H1 (cell line): ENCODE measurements at regions not wholly inside any gene's neighbourhood (a gene's known extent, or its start where the extent isn't known, plus 50 kb on each side); places are given as distances from the start of the nearest gene placed in this dataset.

ENCODE experiments used
- CTCF ChIA-PET: fragments of 300-600 bp; sonication (Branson Sonifier 250); formaldehyde crosslinking; loops from one replicate; lab custom pipeline; 2021; ENCODE audit not compliant: partially characterized antibody; lab: Charles Lee
- POLR2A ChIA-PET: fragments of 300-600 bp; sonication (Branson Sonifier 250); formaldehyde crosslinking; loops from one replicate; lab custom pipeline; 2021; ENCODE audit warnings: inconsistent platforms; ENCODE audit not compliant: partially characterized antibody; lab: Charles Lee
- DNase-seq, 2 experiments: peaks; one replicate each; pipeline versions ENCODE4 v3.0.0 to v3.0.0-alpha.2; 2010 to 2022; ENCODE audit warnings: low spot score in 2 of 2, low read depth in 1 of 2, mixed read lengths in 1 of 2
- FAIRE-seq: peaks from 2 replicates; lab custom pipeline; 2011; peaks lifted over from hg19 to GRCh38; lab: Jason Lieb, UNC
- H2AFZ ChIP-seq: 2 replicates; pipeline ENCODE4 v1.8.1; 2012; ENCODE audit warnings: low read length, inconsistent platforms
- H2AK5ac ChIP-seq: 2 replicates; pipeline ENCODE4 v1.6.1; 2013; ENCODE audit warnings: low read depth, low read length
- H2BK120ac ChIP-seq: replicated peaks from 2 replicates; pipeline ENCODE3; 2013; ENCODE audit warnings: low read depth, low read length, inconsistent platforms
- H2BK12ac ChIP-seq: 2 replicates; pipeline ENCODE4 v1.6.1; 2013; ENCODE audit warnings: low read depth, low read length
- H2BK15ac ChIP-seq: 2 replicates; pipeline ENCODE4 v1.6.1; 2013; ENCODE audit warnings: low read length
- H2BK20ac ChIP-seq: 2 replicates; pipeline ENCODE4 v1.6.1; 2013; ENCODE audit warnings: low read length
- H2BK5ac ChIP-seq: 2 replicates; pipeline ENCODE4 v1.6.1; 2013; ENCODE audit warnings: low read depth, low read length
- H3K14ac ChIP-seq: 2 replicates; pipeline ENCODE4 v1.6.1; 2013; ENCODE audit warnings: inconsistent platforms; ENCODE audit not compliant: insufficient read length
- H3K18ac ChIP-seq: 2 replicates; pipeline ENCODE4 v1.6.1; 2013; ENCODE audit warnings: low read length; ENCODE audit errors: extremely low read depth
- H3K23ac ChIP-seq: 2 replicates; pipeline ENCODE4 v1.6.1; 2013; ENCODE audit warnings: inconsistent platforms; ENCODE audit not compliant: insufficient read length
- H3K23me2 ChIP-seq: 2 replicates; pipeline ENCODE4 v1.6.1; 2013; ENCODE audit warnings: low read depth, low read length
- H3K27ac ChIP-seq: 2 replicates; pipeline ENCODE4 v1.6.1; 2011; ENCODE audit warnings: low read depth, low read length, inconsistent platforms
- H3K27me3 ChIP-seq, 4 experiments: replicated peaks in 1 of 4; 1 replicate in 1 of 4; 2 replicates in 3 of 4; pipeline versions ENCODE4 v1.6.1 to v1.8.1; 2011 to 2013; ENCODE audit warnings: low read length in 3 of 4, mild to moderate bottlenecking in 3 of 4, inconsistent platforms in 2 of 4, mixed read lengths in 2 of 4, moderate library complexity in 1 of 4; ENCODE audit not compliant: control insufficient read depth in 3 of 4, insufficient read depth in 3 of 4; ENCODE audit errors: extremely low read depth in 1 of 4
- H3K36me3 ChIP-seq, 4 experiments: 2 replicates each; pipeline versions ENCODE4 v1.6.1 to v1.8.1; 2011 to 2013; ENCODE audit warnings: mild to moderate bottlenecking in 4 of 4, low read length in 3 of 4, moderate library complexity in 2 of 4, control low read depth in 1 of 4, inconsistent platforms in 1 of 4; ENCODE audit not compliant: insufficient read depth in 4 of 4, control insufficient read depth in 2 of 4
- H3K4ac ChIP-seq: replicated peaks from 2 replicates; pipeline ENCODE3; 2013; ENCODE audit warnings: low read length, low read depth, mixed read lengths, inconsistent platforms; ENCODE audit not compliant: insufficient read length
- H3K4me1 ChIP-seq, 4 experiments: replicated peaks in 1 of 4; 1 replicate in 1 of 4; 2 replicates in 3 of 4; pipeline versions ENCODE4 v1.6.1 to v1.8.1; 2011 to 2013; ENCODE audit warnings: low read length in 3 of 4, inconsistent platforms in 2 of 4, mixed read lengths in 1 of 4; ENCODE audit not compliant: insufficient read depth in 4 of 4, control insufficient read depth in 3 of 4
- H3K4me2 ChIP-seq, 2 experiments: 2 replicates each; pipeline versions ENCODE4 v1.6.1 to v1.8.1; 2011 to 2013; ENCODE audit warnings: low read depth in 2 of 2, low read length in 2 of 2, control low read depth in 1 of 2, inconsistent platforms in 1 of 2, mild to moderate bottlenecking in 1 of 2; ENCODE audit not compliant: insufficient read depth in 1 of 2
- H3K4me3 ChIP-seq, 4 experiments: fragments of 200-600, 300-600 bp in 1 of 4; sonication (generic), shearing (Covaris generic), sonication (Bioruptor Twin) in 1 of 4; 2 replicates each; pipeline versions ENCODE4 v1.5.1 to v1.8.1; 2011 to 2016; ENCODE audit warnings: low read length in 4 of 4, low read depth in 3 of 4, control low read depth in 2 of 4, inconsistent platforms in 2 of 4, mild to moderate bottlenecking in 2 of 4, mixed read lengths in 1 of 4, moderate library complexity in 1 of 4; ENCODE audit not compliant: insufficient read depth in 2 of 4; ENCODE audit errors: extremely low read depth in 1 of 4
- H3K56ac ChIP-seq: replicated peaks from 2 replicates; pipeline ENCODE3; 2013; ENCODE audit warnings: low read depth, mild to moderate bottlenecking, mixed read lengths, low read length, inconsistent platforms; ENCODE audit not compliant: insufficient read length
- H3K79me1 ChIP-seq: 2 replicates; pipeline ENCODE4 v1.6.1; 2013; ENCODE audit warnings: low read depth, low read length, control low read depth
- H3K79me2 ChIP-seq, 2 experiments: 2 replicates each; pipeline versions ENCODE4 v1.6.1 to v1.8.1; 2012 to 2013; ENCODE audit warnings: low read length in 2 of 2, mild to moderate bottlenecking in 2 of 2, inconsistent platforms in 1 of 2; ENCODE audit not compliant: insufficient read depth in 2 of 2, control insufficient read depth in 1 of 2
- H3K9ac ChIP-seq, 4 experiments: replicated peaks in 1 of 4; 1 replicate in 1 of 4; 2 replicates in 3 of 4; pipeline versions ENCODE4 v1.6.1 to v1.8.1; 2011 to 2013; ENCODE audit warnings: low read depth in 3 of 4, low read length in 3 of 4, control low read depth in 2 of 4, mild to moderate bottlenecking in 2 of 4, moderate library complexity in 2 of 4, inconsistent platforms in 1 of 4; ENCODE audit errors: extremely low read depth in 1 of 4
- H3K9me3 ChIP-seq, 2 experiments: 2 replicates each; pipeline versions ENCODE4 v1.6.1 to v1.8.1; 2012 to 2013; ENCODE audit warnings: mild to moderate bottlenecking in 2 of 2, moderate library complexity in 2 of 2, control low read depth in 1 of 2, inconsistent platforms in 1 of 2, low read depth in 1 of 2, low read length in 1 of 2, mixed read lengths in 1 of 2; ENCODE audit not compliant: insufficient read depth in 2 of 2
- H4K20me1 ChIP-seq, 2 experiments: replicated peaks in 1 of 2; 2 replicates each; pipeline versions ENCODE3 to v1.8.1; 2011 to 2013; ENCODE audit warnings: inconsistent platforms in 2 of 2, low read length in 2 of 2, mild to moderate bottlenecking in 1 of 2; ENCODE audit not compliant: insufficient read depth in 2 of 2, control insufficient read depth in 1 of 2
- H4K5ac ChIP-seq: 2 replicates; pipeline ENCODE4 v1.6.1; 2013; ENCODE audit warnings: low read length, low read depth, mixed read lengths, inconsistent platforms; ENCODE audit not compliant: insufficient read length
- H4K8ac ChIP-seq: 2 replicates; pipeline ENCODE4 v1.8.0; 2013; ENCODE audit warnings: mild to moderate bottlenecking, moderate library complexity, low read length, inconsistent platforms; ENCODE audit not compliant: insufficient read depth; ENCODE audit errors: extremely low read depth
- H4K91ac ChIP-seq: replicated peaks from 2 replicates; pipeline ENCODE3; 2013; ENCODE audit warnings: low read length, mixed read lengths, inconsistent platforms; ENCODE audit not compliant: insufficient read length
- BCL11A ChIP-seq, 2 experiments: IDR thresholded peaks; one replicate each; pipeline ENCODE4 v1.6.1; 2011; ENCODE audit warnings: low read depth in 2 of 2, low read length in 2 of 2, mild to moderate bottlenecking in 2 of 2
- BRCA1 ChIP-seq: IDR thresholded peaks from 2 replicates; pipeline ENCODE4 v1.6.1; 2012; ENCODE audit warnings: low read depth, low read length, improper control_type of control experiment
- CBX5 ChIP-seq: fragments of 300-800, 300-1000 bp; sonication (generic); IDR thresholded peaks from 2 replicates; pipeline ENCODE4 v1.7.1; 2016; ENCODE audit warnings: antibody characterized with exemption, low read length, low read depth
- CEBPB ChIP-seq: IDR thresholded peaks from 2 replicates; pipeline ENCODE4 v1.6.1; 2012; ENCODE audit warnings: low read depth, low read length
- CTBP2 ChIP-seq: IDR thresholded peaks from 2 replicates; pipeline ENCODE4 v1.7.0; 2011; ENCODE audit warnings: borderline replicate concordance, mild to moderate bottlenecking, moderate library complexity, mixed read lengths, low read length; ENCODE audit not compliant: insufficient read depth, insufficient read length
- EGR1 ChIP-seq: IDR thresholded peaks from 2 replicates; pipeline ENCODE4 v1.6.1; 2011; ENCODE audit warnings: low read depth, low read length, borderline replicate concordance
- JUN ChIP-seq: IDR thresholded peaks from 2 replicates; pipeline ENCODE4 v1.6.1; 2011; ENCODE audit warnings: low read depth, mild to moderate bottlenecking, improper control_type of control experiment, low read length
- RNF2 ChIP-seq: fragments of 200-900, 300-1000 bp; sonication (generic); IDR thresholded peaks from 2 replicates; pipeline ENCODE4 v1.7.1; 2016; ENCODE audit warnings: borderline replicate concordance, low read depth, mild to moderate bottlenecking, antibody characterized with exemption, low read length; ENCODE audit not compliant: poor library complexity, severe bottlenecking; ENCODE audit errors: missing control alignments
- SIN3A ChIP-seq, 2 experiments: IDR thresholded peaks in 1 of 2; conservative IDR thresholded peaks in 1 of 2; 2 replicates each; pipeline ENCODE4 v1.6.1; 2011 to 2012; ENCODE audit warnings: low read length in 2 of 2, improper control_type of control experiment in 1 of 2, low read depth in 1 of 2, mild to moderate bottlenecking in 1 of 2
- SIX5 ChIP-seq: IDR thresholded peaks from 2 replicates; pipeline ENCODE4 v1.6.1; 2011; ENCODE audit warnings: mild to moderate bottlenecking, low read depth, low read length
- SP2 ChIP-seq: IDR thresholded peaks from 2 replicates; pipeline ENCODE4 v1.6.1; 2012; ENCODE audit warnings: mild to moderate bottlenecking, low read length, inconsistent platforms
- SP4 ChIP-seq: IDR thresholded peaks from 2 replicates; pipeline ENCODE4 v1.6.1; 2012; ENCODE audit warnings: low read length, inconsistent platforms
- SUZ12 ChIP-seq: fragments of 200-600 bp; sonication (generic); IDR thresholded peaks from 2 replicates; pipeline ENCODE4 v1.6.1; 2012; ENCODE audit warnings: mild to moderate bottlenecking, inconsistent platforms, low read length, moderate library complexity, mixed read lengths
- YY1 ChIP-seq: IDR thresholded peaks from 2 replicates; pipeline ENCODE4 v1.6.1; 2011; ENCODE audit warnings: low read depth, mild to moderate bottlenecking, low read length
- ZNF274 ChIP-seq: IDR thresholded peaks from 2 replicates; pipeline ENCODE4 v1.7.0; 2012; ENCODE audit warnings: low read length, borderline replicate concordance; ENCODE audit errors: extremely low read depth
- WGBS, 2 experiments: shearing (Covaris generic) in 1 of 2; methylation state at CpG; one replicate each; pipeline versions ENCODE4 v1.1.6 to v1.1.7; 2013 to 2015; ENCODE audit warnings: low lambda C conversion rate in 2 of 2, mixed read lengths in 2 of 2, inconsistent platforms in 1 of 2, low coverage in 1 of 2, missing lambda C conversion rate in 1 of 2; ENCODE audit not compliant: insufficient replicate concordance in 2 of 2, insufficient coverage in 1 of 2, insufficient read length in 1 of 2; ENCODE audit errors: extremely low coverage in 1 of 2, missing lambda C conversion rate in 1 of 2; 5-methylcytosine and 5-hydroxymethylcytosine counted together

DNA sequence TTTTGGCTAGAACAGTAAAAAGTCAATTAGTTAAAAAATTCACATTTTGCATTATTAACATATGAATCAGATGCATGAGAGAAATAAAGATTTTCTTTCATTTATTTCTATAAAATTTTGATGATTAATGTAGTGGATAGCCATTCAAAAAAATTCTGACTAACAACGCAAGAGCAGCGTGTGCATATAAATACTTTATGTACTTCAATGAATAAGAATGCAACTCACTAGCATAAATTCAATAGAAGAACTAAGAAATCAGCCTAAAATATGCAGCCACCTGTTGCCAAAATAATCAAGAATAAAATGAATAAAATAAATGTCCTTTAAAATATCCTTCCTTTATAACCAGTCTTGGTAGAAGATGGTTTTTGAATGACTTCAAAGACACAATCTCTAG is 471.9 kb downstream of the PDGFC start:
- Histone ChIP-seq H3K9ac (no peak overlapping the region), H2AK5ac (no peak overlapping the region), H4K91ac (no peak overlapping the region), H3K56ac (no peak overlapping the region), H3K79me1 (no peaks in the 10 kb centered on the region), H2BK20ac (no peak overlapping the region), H2BK15ac (no peak overlapping the region), H3K4ac (no peak overlapping the region), H3K79me2 (no peaks in the 10 kb centered on the region), H3K4me2 (no peak overlapping the region), H2BK120ac (no peak overlapping the region), H4K5ac (no peak overlapping the region), H3K23me2 (no peaks in the 10 kb centered on the region), H3K9me3 (no peaks in the 10 kb centered on the region), H4K20me1 (no peaks in the 10 kb centered on the region), H3K23ac (no peak overlapping the region), H2BK12ac (no peak overlapping the region), H3K36me3 (no peaks in the 10 kb centered on the region), H3K27ac (no peak overlapping the region), H3K18ac (no peak overlapping the region), H4K8ac (no peak overlapping the region), H2AFZ (no peak overlapping the region), H2BK5ac (no peak overlapping the region), H3K27me3 (no peaks in the 10 kb centered on the region), H3K4me1 (0 out of 7 replicates have a peak, but pooled peaks cover 0 to 3% (median 0%) of the 10 kb centered on the region in 4 experiments), H3K14ac (no peak overlapping the region), H3K4me3 (no peak overlapping the region)
- 67% methylated on average over 2 of the region's 2 CpGs; no CpG with 5 or more reads in 1 of the 2 experiments for WGBS, 2 experiments
- DNase-seq = no peak
- FAIRE-seq = no peak
- CTCF ChIA-PET = no interaction called here
- POLR2A ChIA-PET = no interaction called here
- TF ChIP-seq EGR1 (no peak), SIN3A (conservative IDR thresholded peaks at IDR 0.05 in 1 of 2, IDR thresholded peaks at IDR 0.05 in 1 of 2; ENCODE audit: low read depth in 1 of 2, low read length in 2 of 2) (no peak), CEBPB (no peak), SP2 (no peak), BRCA1 (no peak), SIX5 (no peak), SP4 (no peak), YY1 (no peak), CBX5 (no peak), ZNF274 (no peak), RNF2 (no peak), JUN (no peak), BCL11A (IDR thresholded peaks at IDR 0.05; ENCODE audit: low read depth in 2 of 2, low read length in 2 of 2) (no peak), CTBP2 (no peak), SUZ12 (no peak)
